IPS DF 4.7 (cell line): ENCODE measurements at regions not wholly inside any gene's neighbourhood (a gene's known extent, or its start where the extent isn't known, plus 50 kb on each side); places are given as distances from the start of the nearest gene placed in this dataset.

Experiments used
- DNase-seq: peaks from one replicate; pipeline ENCODE4 v3.0.0-alpha.2; 2013; ENCODE audit warnings: low spot score; ENCODE audit errors: extremely low read depth

DNA sequence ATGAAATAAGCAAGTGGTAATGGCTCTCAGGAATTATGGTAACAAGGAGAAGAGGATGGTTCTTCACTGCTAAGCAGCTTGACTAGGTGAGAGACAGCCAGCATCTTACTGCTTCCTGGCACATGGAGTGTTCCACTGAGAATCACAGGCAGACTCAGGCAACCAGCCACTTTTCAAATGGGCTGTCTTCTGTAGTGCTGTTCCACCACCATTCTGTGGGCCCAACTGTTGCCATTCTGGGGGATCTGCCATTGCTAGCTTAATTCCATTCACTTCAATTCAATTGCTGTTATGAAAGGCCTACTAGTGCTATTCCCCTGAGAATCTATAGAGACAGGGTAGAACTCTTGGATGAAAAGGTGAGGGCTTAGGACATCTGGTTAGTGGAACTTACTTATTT lies 341.9 kb downstream of the KCNRG start:
- DNase-seq = no peak

- no peak for DNase-seq
These were observed 342.4 kb downstream of the KCNRG start for GRCh38 chr13:50357586-50358118.

DNA sequence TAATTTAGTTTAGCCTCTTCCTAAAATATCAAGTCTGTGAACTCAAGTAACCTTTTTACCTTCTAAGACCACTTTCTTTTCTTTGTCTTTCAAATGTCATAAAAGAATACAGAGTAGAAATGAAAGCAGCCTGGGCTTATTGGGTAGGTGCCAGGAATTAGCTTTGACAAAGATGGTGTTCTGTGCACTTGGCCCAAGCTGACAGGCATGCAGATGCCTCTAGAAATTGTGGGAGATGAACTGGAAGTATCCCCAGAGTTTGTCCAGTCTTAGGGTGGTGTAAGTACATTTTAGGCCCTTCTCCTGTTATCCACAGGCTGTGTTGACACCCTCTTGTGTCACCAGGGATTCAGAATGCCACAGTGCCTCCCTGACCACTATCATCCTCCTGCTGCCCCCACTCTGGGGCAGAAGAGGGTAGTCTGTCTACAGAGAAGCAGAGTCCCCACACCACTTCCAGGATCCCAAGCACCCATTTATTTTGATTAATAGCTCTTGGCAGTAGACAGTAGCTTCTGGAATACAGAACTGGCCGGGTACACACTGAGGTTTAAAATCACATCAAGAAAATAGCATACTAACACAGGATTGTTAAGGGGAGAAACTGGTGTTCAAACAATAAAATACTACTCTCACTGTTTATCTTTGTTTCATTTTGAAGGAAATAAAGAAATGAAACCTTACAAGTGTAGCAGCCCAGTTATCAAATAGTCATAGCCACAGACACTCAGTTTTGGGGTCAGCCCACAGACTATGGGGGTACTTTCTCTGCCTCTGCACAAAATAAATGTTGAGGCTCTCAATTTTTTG lies 343.2 kb downstream of the KCNRG start:
- DNase-seq = no peak

DNA sequence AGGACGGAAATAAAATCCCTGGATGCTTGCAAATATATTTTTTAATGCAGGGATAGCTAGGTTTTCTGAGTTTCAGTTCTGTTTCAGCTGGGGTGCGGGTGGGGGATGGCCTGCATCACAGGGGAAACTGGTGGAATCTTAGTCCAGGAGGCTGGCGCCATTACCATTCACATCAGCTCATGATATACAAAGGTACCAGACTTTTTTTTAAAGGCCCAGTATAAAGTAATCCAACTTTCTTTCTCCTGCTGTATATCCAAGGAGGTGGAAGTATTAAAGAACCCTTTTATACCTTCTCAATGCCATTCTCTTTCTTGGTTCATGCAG lies 343.8 kb downstream of the KCNRG start:
- DNase-seq = no peak

DNA sequence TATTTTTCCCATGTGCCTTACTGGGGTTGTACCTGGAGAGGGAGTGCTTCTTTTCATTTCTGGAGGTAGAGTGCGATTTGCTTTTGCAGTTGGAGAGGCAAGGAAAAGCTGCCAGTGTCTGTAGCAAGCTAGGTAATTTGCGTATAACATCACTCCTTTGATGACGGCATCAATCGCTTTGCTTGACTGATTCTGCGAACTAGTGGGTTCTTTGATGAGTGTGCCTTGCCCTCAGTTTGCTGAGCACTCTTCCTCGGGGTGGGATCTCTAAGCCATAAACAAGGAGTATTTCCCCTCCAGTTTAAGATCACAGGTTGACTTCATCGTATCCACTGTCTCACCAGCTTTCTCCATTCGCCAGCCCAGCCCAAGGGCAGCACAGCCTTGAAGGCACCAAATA lies 344.5 kb downstream of the KCNRG start:
- no peak for DNase-seq

DNA sequence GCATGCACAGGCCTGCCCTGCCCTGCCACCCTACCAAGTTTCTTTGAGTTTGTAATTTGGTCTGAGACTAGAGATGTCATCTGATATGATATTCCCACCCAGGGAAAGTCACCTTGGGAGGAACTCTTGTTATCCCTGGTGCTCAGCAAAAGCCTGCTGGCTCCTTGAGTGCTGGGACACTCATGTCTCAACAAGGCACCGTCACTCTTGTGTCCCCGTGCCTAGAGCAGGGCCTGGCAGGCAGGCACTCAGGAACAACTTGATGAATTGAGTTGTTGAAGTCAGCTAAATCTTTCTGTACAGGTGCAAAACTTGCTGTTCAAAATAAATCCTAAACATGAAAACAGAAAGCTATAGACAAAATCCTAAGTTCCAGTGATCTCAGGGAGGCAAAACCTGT lies 345.4 kb downstream of the KCNRG start:
- no peak for DNase-seq

DNA sequence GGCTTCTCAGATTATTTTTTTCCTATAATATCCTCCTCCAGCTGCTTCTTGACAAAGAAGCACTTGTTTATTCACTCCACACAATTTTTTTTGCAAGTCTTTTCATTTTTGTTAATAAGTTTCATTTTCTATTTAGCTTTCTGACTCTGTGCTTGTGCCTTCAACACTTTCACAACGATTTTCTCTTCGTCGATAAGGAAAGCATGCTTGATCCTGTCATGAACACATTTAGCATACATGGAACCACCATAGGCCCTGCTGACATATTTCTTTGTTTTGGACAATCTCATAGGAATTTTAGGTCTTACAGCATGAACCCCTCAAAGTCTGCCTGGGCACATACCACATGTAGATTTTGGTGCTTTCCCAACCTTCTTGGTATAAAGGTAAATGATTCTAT lies 346.0 kb downstream of the KCNRG start:
- no peak for DNase-seq

- no peak for DNase-seq
These were observed 350.5 kb downstream of the KCNRG start for GRCh38 chr13:50365408-50366391.

DNA sequence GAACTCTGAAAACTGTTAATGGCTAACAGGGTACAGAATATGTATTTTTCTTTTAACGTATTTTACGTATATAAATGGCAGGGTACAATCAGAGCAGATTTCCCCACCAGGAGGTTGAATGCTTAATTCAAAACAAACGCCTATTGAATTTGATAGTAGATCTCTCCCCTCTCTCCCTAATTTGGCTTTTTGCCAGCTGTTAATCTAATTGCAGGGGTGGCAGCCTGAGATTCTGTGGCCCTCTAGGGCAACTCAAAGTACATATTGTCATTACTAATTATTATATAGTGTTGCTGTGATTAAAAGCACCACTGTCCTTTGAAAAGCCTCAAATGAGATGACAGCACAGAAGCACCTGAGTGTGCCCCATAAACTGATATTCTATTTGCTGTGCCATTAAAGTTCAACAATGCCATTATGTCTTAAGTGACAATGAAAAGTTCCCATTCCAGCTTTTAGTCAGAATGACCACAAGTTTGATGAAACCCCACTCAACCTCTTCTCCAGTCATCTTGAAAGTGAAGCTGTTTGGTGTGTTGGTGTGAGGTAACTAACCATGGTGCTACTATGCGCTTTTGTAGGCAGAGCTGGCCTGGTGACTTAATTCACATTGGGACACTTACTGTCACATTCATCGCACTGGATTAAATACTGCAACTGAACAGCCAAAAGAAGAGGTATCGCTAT lies 351.4 kb downstream of the KCNRG start:
- DNase-seq = no peak

DNA sequence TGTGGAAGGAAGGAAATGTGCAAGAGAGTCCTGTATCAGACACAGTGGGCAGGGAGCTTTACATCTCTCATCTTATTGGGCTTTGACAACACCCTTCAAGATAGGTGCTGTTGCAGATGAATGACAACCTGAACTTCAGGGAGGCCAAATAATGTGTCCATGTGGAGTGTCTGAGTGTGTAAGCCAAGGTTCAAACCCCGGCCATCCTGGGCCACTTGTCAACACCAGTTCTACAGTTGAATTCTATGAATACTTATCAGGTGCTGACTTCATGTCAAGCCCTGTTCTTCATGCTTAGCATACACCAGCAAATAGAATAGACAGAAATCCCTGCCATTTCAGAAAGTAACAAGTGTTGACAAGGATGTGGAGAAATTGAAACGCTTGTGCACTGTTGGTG lies 354.4 kb downstream of the KCNRG start:
- no peak for DNase-seq

- no peak for DNase-seq
These were observed 355.2 kb downstream of the KCNRG start for GRCh38 chr13:50370303-50370950.

DNA sequence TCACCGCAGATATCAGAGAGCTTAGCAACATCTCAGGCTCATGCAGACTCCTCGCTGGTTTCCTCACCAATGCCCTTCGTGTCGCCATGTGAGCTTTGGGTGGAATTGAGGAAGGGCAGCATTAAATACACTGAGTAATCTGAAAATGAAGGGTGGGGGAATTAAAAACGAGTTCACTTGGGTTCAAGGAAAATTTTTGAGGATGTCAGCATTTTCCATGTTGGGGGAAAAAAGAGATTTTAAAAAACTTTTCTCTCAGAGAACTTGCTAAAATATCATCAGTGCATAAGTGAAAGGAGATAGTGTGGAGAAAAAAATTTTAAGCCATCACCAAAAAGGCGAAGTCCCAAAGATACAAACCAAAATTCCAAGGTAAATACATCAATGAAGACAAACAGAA lies 359.3 kb downstream of the KCNRG start:
- DNase-seq = no peak

DNA sequence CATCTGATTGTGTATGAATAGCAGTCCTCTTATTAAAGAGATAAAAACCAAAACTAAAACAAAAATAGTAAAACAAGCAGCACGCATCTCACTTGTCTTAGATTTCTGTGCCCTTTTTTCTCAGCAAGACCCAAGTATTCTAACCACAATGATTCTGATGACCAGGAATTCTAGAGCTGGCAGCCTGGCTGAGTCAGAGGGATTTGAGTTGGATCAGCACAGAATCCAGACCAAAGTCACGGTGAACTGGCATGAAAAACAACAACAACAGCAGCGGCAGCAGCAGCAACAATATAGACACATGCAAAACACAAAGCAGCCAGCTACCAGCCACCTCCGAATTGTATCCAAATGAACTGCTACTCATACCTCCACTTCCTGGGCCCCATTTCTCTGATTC lies 360.5 kb downstream of the KCNRG start:
- no peak for DNase-seq

DNA sequence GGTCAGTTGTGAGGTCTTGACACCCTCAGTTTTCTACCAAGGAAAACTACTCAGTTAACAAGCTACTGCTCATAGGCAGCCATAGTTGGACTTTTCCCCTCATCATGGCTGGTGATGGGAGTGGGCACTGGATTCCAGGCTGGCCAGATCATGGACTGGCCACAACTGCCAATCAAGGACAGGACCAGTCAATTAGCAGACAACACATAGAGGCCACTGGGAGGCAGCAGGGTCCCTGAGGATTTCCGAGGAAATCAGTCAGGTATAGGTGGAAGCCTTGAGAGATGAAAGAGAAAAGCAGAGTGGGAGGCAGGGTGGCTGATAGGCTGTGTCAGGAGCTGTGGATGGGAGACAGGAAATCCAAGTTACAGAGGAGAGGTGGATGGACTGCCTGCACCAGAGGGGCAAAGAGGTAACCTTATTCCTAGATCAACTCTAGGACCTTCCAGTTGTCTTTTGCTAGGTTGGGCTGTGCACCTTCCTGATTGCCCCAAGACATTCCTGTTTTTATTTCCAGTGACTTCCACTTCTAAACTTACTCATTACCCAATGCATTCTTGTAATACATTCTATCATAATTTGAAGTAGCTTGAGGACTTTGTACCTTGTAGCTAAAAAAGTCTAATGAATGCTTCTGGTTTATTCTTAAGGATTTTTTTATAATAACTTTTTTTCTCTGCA lies 361.8 kb downstream of the KCNRG start:
- DNase-seq = no peak

- no peak for DNase-seq
These were observed 362.6 kb downstream of the KCNRG start for GRCh38 chr13:50377726-50378270.

GRCh38 chr13:50378509-50379044 lies 363.3 kb downstream of the KCNRG start:
- no peak for DNase-seq

GRCh38 chr13:50379584-50379983 lies 364.3 kb downstream of the KCNRG start:
- no peak for DNase-seq

DNA sequence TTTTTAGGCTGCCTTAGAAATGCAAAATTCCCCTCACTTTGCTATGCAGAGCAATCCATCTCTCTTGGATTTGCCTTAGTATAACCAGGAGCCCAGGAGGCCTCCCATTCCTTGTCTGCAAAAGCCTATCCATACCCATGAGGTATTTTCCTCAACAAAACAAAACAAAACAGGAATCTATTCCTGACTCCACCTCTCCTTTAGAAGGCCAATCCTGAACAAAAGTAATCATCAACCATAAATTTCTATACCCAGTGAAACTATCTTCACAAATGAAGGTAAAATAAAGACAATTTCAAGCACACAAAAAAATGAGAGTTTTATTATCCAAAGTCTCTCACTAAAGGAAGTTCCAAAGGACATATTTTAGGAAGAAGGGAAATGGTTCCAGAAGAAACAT lies 365.7 kb downstream of the KCNRG start:
- no peak for DNase-seq

DNA sequence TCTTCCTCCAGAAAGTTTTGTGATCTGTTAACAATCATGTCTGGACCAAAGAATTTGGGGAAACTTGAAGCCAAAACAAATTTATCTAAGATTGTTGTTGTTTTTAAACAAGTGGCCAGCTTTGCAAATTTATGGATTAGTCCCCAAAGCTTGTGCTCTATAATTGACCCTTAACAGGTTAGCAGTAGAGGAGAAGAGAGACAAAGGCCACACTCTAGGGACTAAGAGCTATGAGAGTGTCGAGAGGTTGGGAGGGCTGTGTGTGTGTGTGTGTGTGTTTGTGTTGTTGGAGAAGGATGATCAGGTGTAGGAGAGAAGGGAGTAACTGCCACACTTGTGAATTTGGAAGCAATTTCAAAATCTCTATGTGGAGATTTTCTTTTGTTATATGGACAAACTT lies 367.3 kb downstream of the KCNRG start:
- DNase-seq = no peak

DNA sequence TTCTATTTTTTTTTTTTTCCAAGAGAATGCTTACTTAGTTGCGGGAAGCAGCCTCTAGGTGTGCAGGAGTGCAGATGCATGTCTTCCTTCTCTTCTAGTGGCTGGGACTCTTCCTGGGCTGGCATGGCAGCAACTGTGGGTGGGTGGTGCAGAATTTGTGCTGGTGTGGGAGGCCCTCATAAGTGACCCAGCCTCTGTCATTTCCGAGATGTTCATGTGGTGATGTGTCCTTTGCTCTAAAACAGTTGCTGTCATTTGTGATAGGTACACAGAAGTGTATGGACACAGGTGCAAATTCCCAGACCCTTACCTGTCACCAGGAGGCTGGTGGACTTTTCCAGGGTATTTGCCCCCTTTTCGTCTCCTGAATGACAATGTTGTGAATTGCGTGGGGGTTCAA lies 367.7 kb downstream of the KCNRG start:
- DNase-seq = no peak
